Neuronal stem cell (in vitro differentiated cells): ENCODE measurements at regions not wholly inside any gene's neighbourhood (a gene's known extent, or its start where the extent isn't known, plus 50 kb on each side); places are given as distances from the start of the nearest gene placed in this dataset.

Experiments
- DNase-seq: peaks from one replicate; pipeline ENCODE4 v3.0.0-alpha.2; 2013; ENCODE audit warnings: low spot score
- H2AFZ ChIP-seq: one replicate; pipeline ENCODE4 v1.6.1; 2013; ENCODE audit warnings: mild to moderate bottlenecking, low read length, inconsistent platforms
- H2AK5ac ChIP-seq: 2 replicates; pipeline ENCODE4 v1.6.1; 2013; ENCODE audit warnings: low read depth, mild to moderate bottlenecking, inconsistent platforms, low read length, moderate library complexity, mixed read lengths
- H2BK120ac ChIP-seq: 2 replicates; pipeline ENCODE4 v1.6.1; 2013; ENCODE audit warnings: low read depth, mild to moderate bottlenecking, inconsistent platforms, low read length, moderate library complexity, mixed read lengths
- H2BK12ac ChIP-seq: one replicate; pipeline ENCODE4 v1.6.1; 2013; ENCODE audit warnings: low read length, inconsistent platforms
- H2BK15ac ChIP-seq: 2 replicates; pipeline ENCODE4 v1.6.1; 2013; ENCODE audit warnings: mild to moderate bottlenecking, low read length, inconsistent platforms, mixed read lengths
- H2BK5ac ChIP-seq: one replicate; pipeline ENCODE4 v1.6.1; 2013; ENCODE audit warnings: inconsistent platforms, mild to moderate bottlenecking, low read length, moderate library complexity
- H3K14ac ChIP-seq: one replicate; pipeline ENCODE4 v1.6.1; 2013; ENCODE audit warnings: low read length, inconsistent platforms
- H3K18ac ChIP-seq: 2 replicates; pipeline ENCODE4 v1.6.1; 2013; ENCODE audit warnings: low read length, inconsistent platforms
- H3K23ac ChIP-seq: 2 replicates; pipeline ENCODE4 v1.6.1; 2013; ENCODE audit warnings: low read depth, mild to moderate bottlenecking, mixed read lengths, low read length, inconsistent platforms; ENCODE audit not compliant: poor library complexity
- H3K27ac ChIP-seq: replicated peaks from 3 replicates; pipeline ENCODE4 v1.5.1; 2013; ENCODE audit warnings: low read length, inconsistent platforms
- H3K27me3 ChIP-seq, 3 experiments: 2 replicates each; pipeline ENCODE4 v1.6.1; 2013; ENCODE audit warnings: low read length in 3 of 3, mild to moderate bottlenecking in 2 of 3, inconsistent platforms in 1 of 3, low read depth in 1 of 3, mixed read lengths in 1 of 3, moderate library complexity in 1 of 3; ENCODE audit not compliant: control insufficient read depth in 3 of 3, insufficient read depth in 3 of 3
- H3K36me3 ChIP-seq, 2 donors: replicated peaks in 1 of 2; 2 replicates each; pipeline ENCODE4 v1.6.1; 2013; ENCODE audit warnings: low read length in 2 of 2; ENCODE audit not compliant: control insufficient read depth in 2 of 2, insufficient read depth in 2 of 2
- H3K4ac ChIP-seq: 2 replicates; pipeline ENCODE4 v1.6.1; 2013; ENCODE audit warnings: inconsistent platforms, mild to moderate bottlenecking, low read length, moderate library complexity
- H3K4me1 ChIP-seq, 2 donors: 1 replicate in 1 of 2; 2 replicates in 1 of 2; pipeline ENCODE4 v1.6.1; 2013; ENCODE audit warnings: low read length in 2 of 2, low read depth in 1 of 2; ENCODE audit not compliant: control insufficient read depth in 2 of 2, insufficient read depth in 1 of 2
- H3K4me2 ChIP-seq: one replicate; pipeline ENCODE4 v1.6.1; 2013; ENCODE audit warnings: mild to moderate bottlenecking, low read length, inconsistent platforms; ENCODE audit not compliant: insufficient read depth, poor library complexity, severe bottlenecking
- H3K4me3 ChIP-seq, 2 donors: 2 replicates each; pipeline ENCODE4 v1.5.1; 2013; ENCODE audit warnings: low read length in 2 of 2, mild to moderate bottlenecking in 2 of 2, inconsistent platforms in 1 of 2, moderate library complexity in 1 of 2
- H3K79me1 ChIP-seq: one replicate; pipeline ENCODE4 v1.6.1; 2013; ENCODE audit warnings: low read depth, mild to moderate bottlenecking, inconsistent platforms, low read length, moderate library complexity
- H3K9ac ChIP-seq: one replicate; pipeline ENCODE4 v1.6.1; 2013; ENCODE audit warnings: mild to moderate bottlenecking, low read depth, low read length, inconsistent platforms; ENCODE audit not compliant: poor library complexity
- H3K9me3 ChIP-seq, 2 donors: replicated peaks in 1 of 2; 2 replicates each; pipeline versions ENCODE3 to v1.6.1; 2013; ENCODE audit warnings: low read length in 2 of 2, mild to moderate bottlenecking in 2 of 2, inconsistent platforms in 1 of 2, low read depth in 1 of 2, mixed read lengths in 1 of 2, moderate library complexity in 1 of 2; ENCODE audit not compliant: control insufficient read depth in 2 of 2, insufficient read depth in 1 of 2
- H4K8ac ChIP-seq: one replicate; pipeline ENCODE4 v1.6.1; 2013; ENCODE audit warnings: low read depth, mild to moderate bottlenecking, inconsistent platforms, low read length, moderate library complexity
- H4K91ac ChIP-seq: one replicate; pipeline ENCODE4 v1.6.1; 2013; ENCODE audit warnings: low read length, low read depth, mild to moderate bottlenecking, inconsistent platforms; ENCODE audit not compliant: poor library complexity
- whole genome bisulfite sequencing, 2 donors: extraction: QIAGEN DNeasy Blood & Tissue Kit; methylation state at CpG; one replicate each; pipeline ENCODE4 v1.1.7; 2013; ENCODE audit warnings: missing lambda C conversion rate in 2 of 2, mixed read lengths in 1 of 2; ENCODE audit not compliant: insufficient read length in 2 of 2, insufficient replicate concordance in 1 of 2; ENCODE audit errors: extremely low coverage in 2 of 2; 5-methylcytosine and 5-hydroxymethylcytosine counted together

DNA sequence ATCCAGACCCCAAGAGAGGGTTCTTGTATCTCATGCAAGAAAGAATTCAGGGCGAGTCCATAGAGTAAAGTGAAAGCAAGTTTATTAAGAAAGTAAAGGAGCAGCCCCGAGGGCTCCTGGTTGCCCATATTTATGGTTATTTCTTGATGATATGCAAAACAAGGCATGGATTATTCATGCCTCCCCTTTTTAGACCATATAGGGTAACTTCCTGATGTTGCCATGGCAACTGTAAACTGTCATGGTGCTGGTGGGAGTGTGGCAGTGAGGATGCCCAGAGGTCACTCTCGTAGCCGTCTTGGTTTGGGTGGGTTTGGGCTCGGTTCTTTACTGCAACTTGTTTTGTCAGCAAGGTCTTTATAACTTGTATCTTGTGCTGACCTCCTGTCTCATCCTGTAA is 750.2 kb upstream of the FANCL start:
- no peak overlapping the region for H4K91ac ChIP-seq
- H3K27ac ChIP-seq, result no peak overlapping the region
- no peak overlapping the region for H2BK5ac ChIP-seq
- no peaks in the 10 kb centered on the region for H3K79me1 ChIP-seq
- H2BK15ac ChIP-seq, result no peak overlapping the region
- WGBS, 2 donors, result no CpG with 5 or more reads among the region's 5 CpGs
- no peak overlapping the region for H3K23ac ChIP-seq
- no peak overlapping the region for H2AFZ ChIP-seq
- no peak overlapping the region for H3K9ac ChIP-seq
- no peak overlapping the region for H2AK5ac ChIP-seq
- no peak overlapping the region for H3K4me2 ChIP-seq
- H3K36me3 ChIP-seq, result no peaks in the 10 kb centered on the region
- no peaks in the 10 kb centered on the region for H3K9me3 ChIP-seq
- peaks cover 0 to 9% of the 10 kb centered on the region in 2 donors for H3K4me1 ChIP-seq
- H3K27me3 ChIP-seq, result no peaks in the 10 kb centered on the region
- no peak overlapping the region for H3K4ac ChIP-seq
- DNase-seq, result no peak
- no peak overlapping the region for H2BK12ac ChIP-seq
- no peak overlapping the region for H4K8ac ChIP-seq
- no peak overlapping the region for H2BK120ac ChIP-seq
- H3K14ac ChIP-seq, result no peak overlapping the region
- no peak overlapping the region for H3K18ac ChIP-seq
- no peak overlapping the region for H3K4me3 ChIP-seq

DNA sequence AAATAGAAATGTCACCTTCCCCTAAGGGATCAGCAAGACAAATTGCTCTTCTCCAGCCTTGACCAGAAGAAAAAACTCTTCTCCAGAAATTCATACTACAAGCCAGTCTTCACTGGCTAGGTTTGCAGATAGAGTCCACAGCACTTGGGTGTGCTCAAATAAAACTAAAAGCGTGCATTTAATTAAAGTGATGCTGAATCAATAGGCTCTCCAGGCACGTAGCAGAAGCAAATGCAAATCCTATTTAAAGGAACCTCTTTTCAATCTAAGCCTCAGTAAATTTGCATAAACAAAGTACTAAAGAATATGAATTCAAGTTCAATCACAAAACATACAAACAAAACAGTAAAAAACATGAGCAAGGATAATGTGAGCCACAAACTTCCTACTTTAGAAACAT is 744.4 kb upstream of the FANCL start:
- no peaks in the 10 kb centered on the region for H3K79me1 ChIP-seq
- no peak overlapping the region for H3K18ac ChIP-seq
- H4K91ac ChIP-seq, result no peak overlapping the region
- H3K14ac ChIP-seq, result no peak overlapping the region
- no peaks in the 10 kb centered on the region for H3K36me3 ChIP-seq
- H3K23ac ChIP-seq, result no peak overlapping the region
- no peak overlapping the region for H3K9ac ChIP-seq
- no peak overlapping the region for H3K4me2 ChIP-seq
- H2BK120ac ChIP-seq, result no peak overlapping the region
- no peak overlapping the region for H3K4ac ChIP-seq
- no peak overlapping the region for H3K27ac ChIP-seq
- H2BK5ac ChIP-seq, result no peak overlapping the region
- H2BK12ac ChIP-seq, result no peak overlapping the region
- no peaks in the 10 kb centered on the region for H3K4me1 ChIP-seq
- no peak for DNase-seq
- peaks cover 0 to 2% (median 0%) of the 10 kb centered on the region in 3 experiments for H3K27me3 ChIP-seq
- H3K4me3 ChIP-seq, result no peak overlapping the region
- H4K8ac ChIP-seq, result no peak overlapping the region
- no CpG with 5 or more reads among the region's 2 CpGs for WGBS, 2 donors
- no peak overlapping the region for H2BK15ac ChIP-seq
- H3K9me3 ChIP-seq, result no peaks in the 10 kb centered on the region
- no peak overlapping the region for H2AK5ac ChIP-seq
- no peak overlapping the region for H2AFZ ChIP-seq

DNA sequence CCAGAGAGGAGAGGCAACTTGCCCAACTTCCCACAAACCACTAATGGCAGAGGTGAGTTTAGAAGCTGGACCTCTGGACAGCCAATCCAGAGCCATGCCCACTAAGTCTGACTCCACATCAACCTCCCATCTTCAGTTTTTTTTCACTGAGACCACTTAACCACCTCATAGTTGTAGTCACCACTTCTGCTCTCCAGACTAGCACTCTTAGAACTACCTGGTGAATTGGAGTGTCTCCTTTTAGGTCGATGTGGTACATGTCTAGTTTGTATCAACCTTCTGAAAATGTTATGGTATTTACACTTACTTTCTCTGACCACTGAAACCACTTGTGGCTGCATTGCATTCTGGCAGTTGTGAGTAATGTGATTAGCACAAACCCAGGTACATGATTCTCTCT is 743.6 kb upstream of the FANCL start:
- Histone ChIP-seq H3K79me1 (no peaks in the 10 kb centered on the region), H4K8ac (no peak overlapping the region), H3K4me1 (no peaks in the 10 kb centered on the region), H3K9me3 (no peaks in the 10 kb centered on the region), H2AFZ (no peak overlapping the region), H3K4ac (no peak overlapping the region), H3K27me3 (peaks cover 0 to 2% (median 0%) of the 10 kb centered on the region in 3 experiments), H3K27ac (no peak overlapping the region), H3K23ac (no peak overlapping the region), H2BK5ac (no peak overlapping the region), H3K4me3 (no peak overlapping the region), H2AK5ac (no peak overlapping the region), H3K36me3 (no peaks in the 10 kb centered on the region), H3K18ac (no peak overlapping the region), H4K91ac (no peak overlapping the region), H2BK15ac (no peak overlapping the region), H2BK12ac (no peak overlapping the region), H3K4me2 (no peak overlapping the region), H2BK120ac (no peak overlapping the region), H3K9ac (no peak overlapping the region), H3K14ac (no peak overlapping the region)
- no CpG with 5 or more reads among the region's 1 CpG for WGBS, 2 donors
- DNase-seq, result no peak

DNA sequence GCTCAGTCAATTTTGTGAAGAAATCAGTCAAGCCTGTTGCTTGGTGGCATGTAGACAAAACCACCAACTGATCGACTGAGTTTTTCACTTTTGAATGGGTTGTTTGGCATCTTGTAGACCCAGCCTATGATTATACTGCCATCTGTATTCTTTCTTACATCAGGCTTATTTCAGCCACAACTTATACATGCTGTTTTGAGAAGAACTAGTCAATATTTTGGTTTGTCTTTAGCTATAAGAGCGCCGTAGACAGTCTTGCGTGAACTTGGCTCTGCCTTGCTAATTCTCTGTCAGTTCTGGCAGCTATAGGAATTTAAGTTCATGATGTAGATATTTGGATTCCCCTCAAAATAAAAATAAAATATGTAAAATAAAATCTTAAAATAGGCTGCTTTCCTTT is 742.0 kb upstream of the FANCL start:
- H3K4me3 ChIP-seq, result no peak overlapping the region
- no peak overlapping the region for H3K18ac ChIP-seq
- no peaks in the 10 kb centered on the region for H3K9me3 ChIP-seq
- no peak overlapping the region for H2AK5ac ChIP-seq
- H3K27ac ChIP-seq, result no peak overlapping the region
- H3K23ac ChIP-seq, result no peak overlapping the region
- H2AFZ ChIP-seq, result no peak overlapping the region
- no peak overlapping the region for H3K4ac ChIP-seq
- H4K8ac ChIP-seq, result no peak overlapping the region
- no peak for DNase-seq
- no peaks in the 10 kb centered on the region for H3K36me3 ChIP-seq
- no peak overlapping the region for H3K9ac ChIP-seq
- H3K14ac ChIP-seq, result no peak overlapping the region
- no peak overlapping the region for H2BK12ac ChIP-seq
- no peak overlapping the region for H2BK120ac ChIP-seq
- no peak overlapping the region for H4K91ac ChIP-seq
- no peak overlapping the region for H3K4me2 ChIP-seq
- no peaks in the 10 kb centered on the region for H3K79me1 ChIP-seq
- no peak overlapping the region for H2BK15ac ChIP-seq
- H2BK5ac ChIP-seq, result no peak overlapping the region
- peaks cover 0 to 10% (median 0%) of the 10 kb centered on the region in 3 experiments for H3K27me3 ChIP-seq
- no peaks in the 10 kb centered on the region for H3K4me1 ChIP-seq
- WGBS, 2 donors, result no CpG with 5 or more reads among the region's 4 CpGs
